Natural killer cell (primary cell): ENCODE measurements at regions not wholly inside any gene's neighbourhood (a gene's known extent, or its start where the extent isn't known, plus 50 kb on each side); places are given as distances from the start of the nearest gene placed in this dataset.

Experiments used
- ATAC-seq, 3 donors: fragments of 150-1000 bp in 2 of 3; fragments of 200-7000 bp in 1 of 3; cut with Tn5 transposase; 1 replicate in 1 of 3; 2 replicates in 2 of 3; pipeline ENCODE4 v1.10.0; 2021; ENCODE audit warnings: mild to moderate bottlenecking in 2 of 3, moderate library complexity in 2 of 3
- DNase-seq, 2 donors: peaks; one replicate each; pipeline versions ENCODE4 v3.0.0 to v3.0.0-alpha.2; 2013 to 2021; ENCODE audit warnings: mixed read lengths in 1 of 2
- H3K27ac ChIP-seq: one replicate; pipeline ENCODE4 v1.5.1; 2013; ENCODE audit warnings: mild to moderate bottlenecking, low read length
- H3K27me3 ChIP-seq: one replicate; pipeline ENCODE4 v1.6.1; 2013; ENCODE audit warnings: low read length; ENCODE audit not compliant: control insufficient read depth, insufficient read depth
- H3K36me3 ChIP-seq: one replicate; pipeline ENCODE4 v1.6.1; 2013; ENCODE audit warnings: low read length; ENCODE audit not compliant: control insufficient read depth, insufficient read depth
- H3K4me1 ChIP-seq: one replicate; pipeline ENCODE4 v1.6.1; 2013; ENCODE audit warnings: low read length; ENCODE audit not compliant: control insufficient read depth, insufficient read depth
- H3K4me3 ChIP-seq: one replicate; pipeline ENCODE4 v1.5.1; 2013; ENCODE audit warnings: low read length
- H3K9me3 ChIP-seq: one replicate; pipeline ENCODE4 v1.6.1; 2013; ENCODE audit warnings: low read length; ENCODE audit not compliant: control insufficient read depth, insufficient read depth
- H3K27ac Mint-ChIP-seq, 2 donors: one replicate each; pipeline ENCODE4 v1.8.0; 2022; ENCODE audit warnings: mild to moderate bottlenecking in 2 of 2, mixed read lengths in 2 of 2, moderate library complexity in 1 of 2
- H3K27me3 Mint-ChIP-seq, 2 donors: one replicate each; pipeline ENCODE4 v1.8.0; 2022; ENCODE audit warnings: low read depth in 2 of 2, mixed read lengths in 2 of 2
- H3K36me3 Mint-ChIP-seq: one replicate; pipeline ENCODE4 v1.8.0; 2022; ENCODE audit warnings: mixed read lengths
- H3K4me1 Mint-ChIP-seq, 2 donors: one replicate each; pipeline ENCODE4 v1.8.0; 2022; ENCODE audit warnings: mixed read lengths in 2 of 2
- H3K4me3 Mint-ChIP-seq: one replicate; pipeline ENCODE4 v1.8.0; 2022; ENCODE audit warnings: mild to moderate bottlenecking, moderate library complexity, mixed read lengths
- H3K9me3 Mint-ChIP-seq, 2 donors: one replicate each; pipeline ENCODE4 v1.8.0; 2022; ENCODE audit warnings: mixed read lengths in 2 of 2
- WGBS: methylation state at CpG from one replicate; pipeline ENCODE4 v1.1.7; 2013; ENCODE audit warnings: missing lambda C conversion rate; ENCODE audit not compliant: insufficient coverage; 5-methylcytosine and 5-hydroxymethylcytosine counted together
- intact Hi-C: fragments of 100-400 bp; cut with micrococcal nuclease; formaldehyde crosslinking; loops from one replicate; pipeline ENCODE4 v1.14.2; 2022
- TF ChIP-seq, protein P1 (sequence below): fragments of 200-600 bp; IDR thresholded peaks from one replicate; pipeline ENCODE4 v1.8.0; 2022; ENCODE audit warnings: antibody characterized with exemption

DNA sequence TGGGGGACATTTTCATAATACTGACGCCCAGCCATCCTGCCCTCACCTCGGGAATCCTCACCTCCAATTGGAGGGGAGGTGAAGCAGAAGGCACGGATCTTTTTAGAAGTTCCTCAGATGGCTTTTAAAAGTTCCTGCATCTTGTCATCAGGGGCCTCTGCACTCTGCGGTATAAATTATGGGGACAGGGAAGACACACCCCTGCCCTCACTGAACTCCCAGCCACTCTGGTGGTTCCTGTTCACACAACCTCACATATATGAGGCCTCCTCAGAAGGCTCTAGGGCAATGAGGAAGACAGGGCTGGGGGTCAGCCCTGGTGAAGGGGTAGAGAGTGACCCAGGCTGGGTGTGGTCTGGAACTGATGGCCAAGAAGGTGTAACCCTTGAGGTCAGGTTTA, 187.0 kb downstream of the SOD2 start:
- peaks cover 2 to 4% of the 10 kb centered on the region in 2 donors for H3K27me3 Mint-ChIP-seq
- intact Hi-C loops, result no loop called here
- H3K9me3 ChIP-seq, result no peaks in the 10 kb centered on the region

DNA sequence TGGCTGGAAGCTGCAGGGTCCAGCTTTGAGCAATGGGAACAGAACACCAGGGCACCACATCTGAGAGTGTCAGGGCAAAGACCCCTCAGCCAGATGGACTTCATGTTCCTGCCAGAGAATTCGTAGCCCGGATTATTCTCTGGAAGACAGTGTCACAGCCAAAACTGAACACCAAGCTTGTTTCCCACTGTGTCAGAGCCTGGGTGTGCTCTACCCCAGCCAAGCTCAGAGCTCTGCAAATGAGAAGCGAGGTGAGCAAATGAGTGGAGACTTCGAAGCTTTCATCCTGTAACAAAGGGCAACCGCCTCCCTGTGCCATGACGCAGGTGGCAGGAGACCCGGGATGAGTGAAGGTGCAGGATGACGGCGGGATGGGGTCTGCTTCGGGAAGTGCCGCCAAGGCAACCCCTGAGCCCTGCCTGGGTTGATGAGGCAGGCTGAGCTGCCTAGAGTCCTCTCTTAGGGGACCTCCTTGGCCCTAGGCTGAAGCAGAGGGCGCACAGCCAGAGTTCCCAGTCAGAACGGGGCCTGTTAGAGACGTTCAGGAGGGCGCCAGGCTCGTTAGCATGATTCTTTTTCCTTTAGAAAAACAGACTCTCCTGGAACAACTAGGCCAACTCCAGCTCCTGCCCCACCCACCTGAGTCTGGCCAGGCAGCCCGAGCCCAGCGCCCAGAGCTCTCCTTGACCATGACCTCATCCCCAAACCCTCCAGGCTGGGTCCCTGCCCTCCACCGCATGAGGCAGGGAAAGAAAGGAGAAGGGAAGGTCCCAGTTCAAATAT, 187.7 kb downstream of the SOD2 start:
- H3K4me3 ChIP-seq, result no peak overlapping the region
- Mint-ChIP-seq H3K27me3 (peaks cover 0 to 2% of the 10 kb centered on the region in 2 donors), H3K9me3 (no peaks in the 10 kb centered on the region), H3K36me3 (no peaks in the 10 kb centered on the region), H3K4me3 (no peak overlapping the region), H3K27ac (no peak overlapping the region), H3K4me1 (no peaks in the 10 kb centered on the region)
- H3K4me1 ChIP-seq, result no peaks in the 10 kb centered on the region
- ATAC-seq (no peak), DNase-seq (no peak)
- TF ChIP-seq, protein P1, sequence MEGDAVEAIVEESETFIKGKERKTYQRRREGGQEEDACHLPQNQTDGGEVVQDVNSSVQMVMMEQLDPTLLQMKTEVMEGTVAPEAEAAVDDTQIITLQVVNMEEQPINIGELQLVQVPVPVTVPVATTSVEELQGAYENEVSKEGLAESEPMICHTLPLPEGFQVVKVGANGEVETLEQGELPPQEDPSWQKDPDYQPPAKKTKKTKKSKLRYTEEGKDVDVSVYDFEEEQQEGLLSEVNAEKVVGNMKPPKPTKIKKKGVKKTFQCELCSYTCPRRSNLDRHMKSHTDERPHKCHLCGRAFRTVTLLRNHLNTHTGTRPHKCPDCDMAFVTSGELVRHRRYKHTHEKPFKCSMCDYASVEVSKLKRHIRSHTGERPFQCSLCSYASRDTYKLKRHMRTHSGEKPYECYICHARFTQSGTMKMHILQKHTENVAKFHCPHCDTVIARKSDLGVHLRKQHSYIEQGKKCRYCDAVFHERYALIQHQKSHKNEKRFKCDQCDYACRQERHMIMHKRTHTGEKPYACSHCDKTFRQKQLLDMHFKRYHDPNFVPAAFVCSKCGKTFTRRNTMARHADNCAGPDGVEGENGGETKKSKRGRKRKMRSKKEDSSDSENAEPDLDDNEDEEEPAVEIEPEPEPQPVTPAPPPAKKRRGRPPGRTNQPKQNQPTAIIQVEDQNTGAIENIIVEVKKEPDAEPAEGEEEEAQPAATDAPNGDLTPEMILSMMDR, result no peak
- no peaks in the 10 kb centered on the region for H3K36me3 ChIP-seq
- no peaks in the 10 kb centered on the region for H3K27me3 ChIP-seq
- H3K27ac ChIP-seq, result no peak overlapping the region
- H3K9me3 ChIP-seq, result no peaks in the 10 kb centered on the region
- intact Hi-C loops, result no loop called here
- WGBS, result 90% methylated on average over 19 of the region's 19 CpGs

More for the DNA sequence above, 187.0 kb downstream of the SOD2 start:
- no peak for DNase-seq
- no peak overlapping the region for H3K4me3 ChIP-seq
- no peaks in the 10 kb centered on the region for H3K4me1 ChIP-seq
- Mint-ChIP-seq H3K27ac (no peak overlapping the region), H3K36me3 (no peaks in the 10 kb centered on the region), H3K9me3 (no peaks in the 10 kb centered on the region), H3K4me1 (no peaks in the 10 kb centered on the region), H3K4me3 (no peak overlapping the region)
- no peak overlapping the region for H3K27ac ChIP-seq
- ATAC-seq, result no peak
- no peaks in the 10 kb centered on the region for H3K27me3 ChIP-seq
- TF ChIP-seq, protein P1, result no peak
- no peaks in the 10 kb centered on the region for H3K36me3 ChIP-seq
- WGBS, result 52% methylated on average over 3 of the region's 4 CpGs

DNA sequence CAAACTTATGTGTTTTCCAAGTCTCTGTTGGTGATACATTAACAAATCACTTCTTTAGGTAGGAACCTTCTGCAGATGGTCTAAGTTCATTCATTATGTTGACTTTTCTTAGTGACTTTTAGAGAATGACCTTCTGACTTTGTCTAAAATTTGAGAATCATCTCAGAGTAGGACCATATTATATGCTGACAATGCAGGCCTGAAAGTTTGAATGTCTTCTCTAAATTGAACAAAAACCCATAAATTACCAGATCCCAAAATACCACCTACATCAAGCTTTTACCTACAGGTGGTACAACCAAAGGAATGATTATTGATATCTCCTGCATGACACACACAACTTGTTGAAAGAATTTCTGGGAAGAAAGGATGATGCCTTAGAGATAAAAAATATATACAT, 191.5 kb downstream of the SOD2 start:
- ATAC-seq, result no peak
- no peaks in the 10 kb centered on the region for H3K36me3 Mint-ChIP-seq

More for the DNA sequence above, 191.5 kb downstream of the SOD2 start:
- Mint-ChIP-seq H3K4me1 (no peaks in the 10 kb centered on the region), H3K4me3 (no peak overlapping the region), H3K27me3 (peaks cover 5 to 6% of the 10 kb centered on the region in 2 donors), H3K27ac (no peak overlapping the region), H3K9me3 (no peaks in the 10 kb centered on the region)
- DNase-seq, result no peak
- no peaks in the 10 kb centered on the region for H3K27me3 ChIP-seq
- intact Hi-C loops, result no loop called here
- no peak overlapping the region for H3K4me3 ChIP-seq
- no peaks in the 10 kb centered on the region for H3K9me3 ChIP-seq
- no peaks in the 10 kb centered on the region for H3K36me3 ChIP-seq
- TF ChIP-seq, protein P1, result no peak
- no peaks in the 10 kb centered on the region for H3K4me1 ChIP-seq
- no peak overlapping the region for H3K27ac ChIP-seq
